GM12874 (cell line): ENCODE measurements at regions not wholly inside any gene's neighbourhood (a gene's known extent, or its start where the extent isn't known, plus 50 kb on each side); places are given as distances from the start of the nearest gene placed in this dataset.

ENCODE experiments used
- CTCF ChIP-seq: IDR thresholded peaks from 2 replicates; pipeline ENCODE4 v1.5.1; 2011; ENCODE audit warnings: low read depth, mild to moderate bottlenecking, control low read depth, low read length, moderate library complexity; ENCODE audit not compliant: insufficient read depth

GRCh38 chr7:23895666-23896096, 185.7 kb downstream of the STK31 start:
- TF ChIP-seq CTCF, result no peak

GRCh38 chr7:23898619-23899018, 188.6 kb downstream of the STK31 start:
- TF ChIP-seq CTCF, result no peak

GRCh38 chr7:23907012-23907411, 197.0 kb downstream of the STK31 start:
- no peak for TF ChIP-seq CTCF

GRCh38 chr7:23909426-23909825, 199.4 kb downstream of the STK31 start:
- no peak for TF ChIP-seq CTCF

- no peak for TF ChIP-seq CTCF
These were observed 202.0 kb downstream of the STK31 start for GRCh38 chr7:23912065-23912464.

- TF ChIP-seq CTCF, result no peak
These were observed 203.0 kb downstream of the STK31 start for GRCh38 chr7:23913016-23913415.

- TF ChIP-seq CTCF, result no peak
These were observed 205.2 kb downstream of the STK31 start for GRCh38 chr7:23915236-23915635.

GRCh38 chr7:23918286-23918685, 208.3 kb downstream of the STK31 start:
- TF ChIP-seq CTCF, result no peak
